ENCODE measurements at regions not wholly inside any gene's neighbourhood (a gene's known extent, or its start where the extent isn't known, plus 50 kb on each side); places are given as distances from the start of the nearest gene placed in this dataset.

DNA sequence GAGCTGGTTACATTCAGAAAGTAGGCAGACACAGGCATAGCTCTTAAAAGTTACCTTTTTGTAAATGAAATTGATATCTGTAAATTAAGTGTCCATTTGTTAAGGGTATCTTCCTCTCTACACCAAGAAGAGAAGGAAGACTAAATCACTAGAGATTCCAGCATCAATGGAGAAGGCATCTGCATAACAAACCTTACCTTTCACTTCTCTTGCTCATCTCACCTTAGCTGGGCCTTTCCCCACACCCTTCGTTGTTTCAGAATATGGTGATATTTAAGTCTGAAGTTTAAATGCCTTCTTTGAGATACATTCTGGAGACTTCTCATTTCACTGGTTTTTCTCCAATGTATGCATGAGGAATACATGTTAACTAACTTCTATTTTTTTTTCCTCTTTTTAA, 54.5 kb upstream of the TGFBR2 start:
- TF ChIP-seq, protein P1, sequence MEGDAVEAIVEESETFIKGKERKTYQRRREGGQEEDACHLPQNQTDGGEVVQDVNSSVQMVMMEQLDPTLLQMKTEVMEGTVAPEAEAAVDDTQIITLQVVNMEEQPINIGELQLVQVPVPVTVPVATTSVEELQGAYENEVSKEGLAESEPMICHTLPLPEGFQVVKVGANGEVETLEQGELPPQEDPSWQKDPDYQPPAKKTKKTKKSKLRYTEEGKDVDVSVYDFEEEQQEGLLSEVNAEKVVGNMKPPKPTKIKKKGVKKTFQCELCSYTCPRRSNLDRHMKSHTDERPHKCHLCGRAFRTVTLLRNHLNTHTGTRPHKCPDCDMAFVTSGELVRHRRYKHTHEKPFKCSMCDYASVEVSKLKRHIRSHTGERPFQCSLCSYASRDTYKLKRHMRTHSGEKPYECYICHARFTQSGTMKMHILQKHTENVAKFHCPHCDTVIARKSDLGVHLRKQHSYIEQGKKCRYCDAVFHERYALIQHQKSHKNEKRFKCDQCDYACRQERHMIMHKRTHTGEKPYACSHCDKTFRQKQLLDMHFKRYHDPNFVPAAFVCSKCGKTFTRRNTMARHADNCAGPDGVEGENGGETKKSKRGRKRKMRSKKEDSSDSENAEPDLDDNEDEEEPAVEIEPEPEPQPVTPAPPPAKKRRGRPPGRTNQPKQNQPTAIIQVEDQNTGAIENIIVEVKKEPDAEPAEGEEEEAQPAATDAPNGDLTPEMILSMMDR (IDR thresholded peaks at IDR 0.05), result no peak
- TF ChIP-seq EP300 (IDR thresholded peaks at IDR 0.05) (no peak), POLR2A (IDR thresholded peaks at IDR 0.05) (no peak), POLR2AphosphoS5 (IDR thresholded peaks at IDR 0.05) (no peak)
- Histone ChIP-seq H3K9me3 (no peaks in the 10 kb centered on the region), H3K27ac (no peak overlapping the region), H3K27me3 (no peaks in the 10 kb centered on the region), H3K36me3 (no peaks in the 10 kb centered on the region), H3K4me3 (no peak overlapping the region), H3K4me1 (no peaks in the 10 kb centered on the region)
- no peak for DNase-seq
- 81 to 90% (median 86%) methylated on average over 1 of the region's 1 CpG for WGBS, 5 donors
- intact Hi-C loops (cut with DNase I; ENCODE audit: low total_unique reads), result no loop called here

DNA sequence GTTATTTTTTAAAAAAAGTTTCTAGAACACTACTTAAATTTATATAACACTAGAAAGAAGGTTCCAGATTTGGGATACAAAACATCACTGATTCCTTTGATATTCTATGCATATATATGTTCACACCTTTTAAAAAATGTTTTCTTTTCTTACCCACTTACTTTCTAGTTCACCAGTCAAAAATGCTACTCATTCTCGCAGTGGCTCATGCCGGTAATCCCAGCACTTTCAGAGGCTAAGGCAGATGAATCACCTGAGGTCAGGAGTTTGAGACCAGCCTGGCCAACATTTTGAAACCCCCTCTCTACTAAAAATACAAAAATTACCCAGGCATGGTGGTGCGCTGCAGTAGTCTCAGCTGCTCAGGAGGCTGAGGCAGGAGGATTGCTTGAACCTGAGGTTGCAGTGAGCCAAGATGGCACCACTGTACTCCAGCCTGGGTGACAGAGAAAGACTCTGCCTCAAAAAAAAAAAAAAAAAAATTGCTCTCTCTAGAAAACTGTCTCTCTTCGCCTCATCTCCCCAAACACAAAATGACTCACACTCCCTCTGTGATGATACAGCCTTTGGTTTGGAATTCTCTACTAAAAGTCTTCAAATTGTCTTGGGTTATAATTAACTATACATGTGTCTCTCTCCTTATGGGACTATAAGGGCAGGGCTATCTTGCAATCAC, 52.6 kb upstream of the TGFBR2 start:
- Histone ChIP-seq H3K36me3 (no peaks in the 10 kb centered on the region), H3K27me3 (no peaks in the 10 kb centered on the region), H3K9me3 (no peaks in the 10 kb centered on the region), H3K4me1 (no peaks in the 10 kb centered on the region), H3K27ac (no peak overlapping the region), H3K4me3 (no peak overlapping the region)
- no peak for DNase-seq
- intact Hi-C loops (cut with DNase I; ENCODE audit: low total_unique reads), result no loop called here
- WGBS, 5 donors, result 90 to 96% (median 93%) methylated on average over 4 of the region's 4 CpGs
- TF ChIP-seq POLR2AphosphoS5 (IDR thresholded peaks at IDR 0.05) (no peak), POLR2A (IDR thresholded peaks at IDR 0.05) (no peak), EP300 (IDR thresholded peaks at IDR 0.05) (no peak)
- TF ChIP-seq, protein P1 (IDR thresholded peaks at IDR 0.05), result no peak

DNA sequence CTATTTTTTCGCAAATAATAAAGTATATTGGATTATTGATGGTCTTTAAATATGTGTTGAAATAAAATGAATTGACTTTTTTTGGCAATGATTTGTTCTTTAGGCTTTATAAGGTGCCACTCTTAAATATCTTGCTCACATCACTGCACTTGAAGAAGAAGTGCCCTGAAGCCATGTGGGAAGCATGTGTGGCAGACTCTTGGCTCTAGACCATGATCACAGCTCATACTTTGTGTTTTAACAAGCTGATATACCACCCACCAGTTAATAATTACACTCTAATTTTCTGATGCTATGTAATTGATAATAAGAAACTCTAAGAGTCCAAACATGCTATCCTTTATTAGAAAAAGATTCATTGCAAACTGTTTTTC, 52.1 kb upstream of the TGFBR2 start:
- Histone ChIP-seq H3K9me3 (no peaks in the 10 kb centered on the region), H3K4me1 (no peaks in the 10 kb centered on the region), H3K4me3 (no peak overlapping the region), H3K27ac (no peak overlapping the region), H3K27me3 (no peaks in the 10 kb centered on the region), H3K36me3 (no peaks in the 10 kb centered on the region)
- intact Hi-C loops (cut with DNase I; ENCODE audit: low total_unique reads), result no loop called here
- DNase-seq, result no peak
- WGBS, 5 donors, result 91 to 100% (median 97%) methylated on average over 1 of the region's 1 CpG
- TF ChIP-seq POLR2A (IDR thresholded peaks at IDR 0.05) (no peak), EP300 (IDR thresholded peaks at IDR 0.05) (no peak), POLR2AphosphoS5 (IDR thresholded peaks at IDR 0.05) (no peak)
- TF ChIP-seq, protein P1 (IDR thresholded peaks at IDR 0.05), result no peak

DNA sequence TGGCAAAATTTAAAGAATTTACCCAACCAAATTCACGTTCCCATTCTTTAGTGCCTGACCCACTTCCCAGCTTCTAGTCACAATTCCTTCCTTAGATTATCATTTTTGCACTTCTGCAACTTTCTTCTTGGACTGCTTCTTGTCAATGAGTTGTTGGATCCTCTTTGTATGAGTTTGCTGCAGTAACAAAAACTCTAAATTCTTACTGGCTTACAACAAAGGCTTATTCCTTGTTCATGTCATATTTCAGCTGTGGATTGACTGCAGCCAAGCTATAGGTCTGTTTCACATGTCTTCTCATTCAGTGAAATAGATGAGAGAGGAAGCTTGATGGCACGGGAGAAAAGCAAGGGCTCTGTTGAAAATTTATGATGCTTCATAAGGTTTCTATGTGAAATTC, 50.4 kb upstream of the TGFBR2 start:
- TF ChIP-seq, protein P1 (IDR thresholded peaks at IDR 0.05), result no peak
- TF ChIP-seq POLR2AphosphoS5 (IDR thresholded peaks at IDR 0.05) (no peak), EP300 (IDR thresholded peaks at IDR 0.05) (no peak), POLR2A (IDR thresholded peaks at IDR 0.05) (no peak)
- no peak for DNase-seq

More for the DNA sequence above, 50.4 kb upstream of the TGFBR2 start:
- Histone ChIP-seq H3K36me3 (no peaks in the 10 kb centered on the region), H3K27me3 (no peaks in the 10 kb centered on the region), H3K27ac (no peak overlapping the region), H3K9me3 (no peaks in the 10 kb centered on the region), H3K4me1 (no peaks in the 10 kb centered on the region), H3K4me3 (no peak overlapping the region)
- intact Hi-C loops (cut with DNase I; ENCODE audit: low total_unique reads), result no loop called here
- 92 to 98% (median 93%) methylated on average over 2 of the region's 2 CpGs for WGBS, 5 donors

Small RNAs in the stretch of these regions (small RNA-seq; reads per million reads assigned to genes)
- 0 reads per million in 4 donors for gene RF01848
